DOHH2 (cell line): ENCODE measurements at regions not wholly inside any gene's neighbourhood (a gene's known extent, or its start where the extent isn't known, plus 50 kb on each side); places are given as distances from the start of the nearest gene placed in this dataset.

ENCODE experiments used
- H3F3A ChIP-seq: fragments of 200-600 bp; sonication (generic), shearing (Covaris generic); 2 replicates; pipeline ENCODE4 v1.6.0; 2016; ENCODE audit warnings: antibody characterized with exemption, mild to moderate bottlenecking; ENCODE audit not compliant: control insufficient read depth, insufficient read depth
- H3K27ac ChIP-seq: fragments of 200-600 bp; sonication (generic); 2 replicates; pipeline ENCODE4 v1.5.1; 2014; ENCODE audit warnings: low read depth, mild to moderate bottlenecking, low read length, moderate library complexity
- H3K27me3 ChIP-seq: fragments of 200-600 bp; sonication (generic); 2 replicates; pipeline ENCODE4 v1.6.1; 2014; ENCODE audit warnings: mild to moderate bottlenecking, low read length, mixed read lengths; ENCODE audit not compliant: control insufficient read depth
- H3K36me3 ChIP-seq: fragments of 200-600 bp; sonication (generic); 2 replicates; pipeline ENCODE4 v1.6.1; 2014; ENCODE audit warnings: mild to moderate bottlenecking, low read length, moderate library complexity, mixed read lengths; ENCODE audit not compliant: control insufficient read depth
- H3K4me1 ChIP-seq: fragments of 200-600 bp; sonication (generic); 2 replicates; pipeline ENCODE4 v1.6.1; 2014; ENCODE audit warnings: mild to moderate bottlenecking, low read length, mixed read lengths; ENCODE audit not compliant: control insufficient read depth
- H3K4me2 ChIP-seq: fragments of 200-600 bp; sonication (generic); 2 replicates; pipeline ENCODE4 v1.6.0; 2014; ENCODE audit warnings: mild to moderate bottlenecking, low read length, moderate library complexity
- H3K4me3 ChIP-seq: fragments of 200-600 bp; sonication (generic); 2 replicates; pipeline ENCODE4 v1.5.1; 2014; ENCODE audit warnings: mild to moderate bottlenecking, low read length, mixed read lengths
- H3K79me2 ChIP-seq: fragments of 200-600 bp; sonication (generic); 2 replicates; pipeline ENCODE4 v1.6.1; 2014; ENCODE audit warnings: mild to moderate bottlenecking, low read length, mixed read lengths; ENCODE audit not compliant: control insufficient read depth
- H3K9me2 ChIP-seq: fragments of 200-600 bp; sonication (generic); replicated peaks from 2 replicates; pipeline ENCODE4 v1.6.1; 2014; ENCODE audit warnings: mild to moderate bottlenecking, low read length, mixed read lengths; ENCODE audit not compliant: control insufficient read depth
- H3K9me3 ChIP-seq: fragments of 200-600 bp; sonication (generic); 2 replicates; pipeline ENCODE4 v1.6.1; 2014; ENCODE audit warnings: antibody characterized with exemption, low read length, mixed read lengths; ENCODE audit not compliant: control insufficient read depth, insufficient read depth
- H4K20me1 ChIP-seq: fragments of 200-600 bp; sonication (generic); 2 replicates; pipeline ENCODE4 v1.6.0; 2014; ENCODE audit warnings: low read depth, mild to moderate bottlenecking, antibody characterized with exemption, low read length, moderate library complexity; ENCODE audit not compliant: control insufficient read depth, insufficient read depth
- EZH2phosphoT487 ChIP-seq: fragments of 200-600 bp; sonication (generic); IDR thresholded peaks from 2 replicates; pipeline ENCODE4 v1.6.1; 2017; ENCODE audit warnings: borderline replicate concordance, mild to moderate bottlenecking, antibody characterized with exemption, low read length, moderate library complexity, mixed read lengths
- TF ChIP-seq, protein P1 (sequence below): fragments of 200-600 bp; sonication (generic); IDR thresholded peaks from one replicate; pipeline ENCODE4 v1.5.1; 2014; ENCODE audit warnings: antibody characterized with exemption, mild to moderate bottlenecking, low read depth, low read length; ENCODE audit not compliant: poor library complexity, severe bottlenecking

DNA sequence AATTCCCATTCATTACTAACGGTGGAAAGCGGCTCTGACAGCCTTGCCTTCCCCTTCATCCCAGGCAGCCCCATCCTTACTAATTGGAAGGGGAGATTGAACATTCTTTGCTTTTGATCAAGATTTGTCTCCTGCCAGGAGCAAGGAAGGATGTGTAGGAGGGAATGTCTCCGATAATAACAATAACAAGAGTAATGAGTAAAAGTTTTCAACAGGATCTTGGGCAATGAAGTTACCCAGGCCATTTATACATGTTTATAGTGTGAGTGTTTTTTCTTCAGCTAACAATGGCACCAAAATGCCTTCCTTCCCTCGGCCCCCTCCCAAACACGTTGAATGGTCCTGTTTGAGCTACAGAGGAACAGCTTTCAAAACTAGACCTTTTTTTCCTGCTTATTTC is 83.8 kb downstream of the GATA6 start:
- H3K27me3 ChIP-seq: no peaks in the 10 kb centered on the region
- H3K9me3 ChIP-seq: no peaks in the 10 kb centered on the region
- no peaks in the 10 kb centered on the region for H3F3A ChIP-seq
- no peak overlapping the region for H3K27ac ChIP-seq
- no peaks in the 10 kb centered on the region for H3K4me1 ChIP-seq
- no peaks in the 10 kb centered on the region for H3K79me2 ChIP-seq
- H4K20me1 ChIP-seq: no peaks in the 10 kb centered on the region
- no peak overlapping the region for H3K4me3 ChIP-seq
- no peaks in the 10 kb centered on the region for H3K9me2 ChIP-seq
- no peak for TF ChIP-seq EZH2phosphoT487
- TF ChIP-seq, protein P1, sequence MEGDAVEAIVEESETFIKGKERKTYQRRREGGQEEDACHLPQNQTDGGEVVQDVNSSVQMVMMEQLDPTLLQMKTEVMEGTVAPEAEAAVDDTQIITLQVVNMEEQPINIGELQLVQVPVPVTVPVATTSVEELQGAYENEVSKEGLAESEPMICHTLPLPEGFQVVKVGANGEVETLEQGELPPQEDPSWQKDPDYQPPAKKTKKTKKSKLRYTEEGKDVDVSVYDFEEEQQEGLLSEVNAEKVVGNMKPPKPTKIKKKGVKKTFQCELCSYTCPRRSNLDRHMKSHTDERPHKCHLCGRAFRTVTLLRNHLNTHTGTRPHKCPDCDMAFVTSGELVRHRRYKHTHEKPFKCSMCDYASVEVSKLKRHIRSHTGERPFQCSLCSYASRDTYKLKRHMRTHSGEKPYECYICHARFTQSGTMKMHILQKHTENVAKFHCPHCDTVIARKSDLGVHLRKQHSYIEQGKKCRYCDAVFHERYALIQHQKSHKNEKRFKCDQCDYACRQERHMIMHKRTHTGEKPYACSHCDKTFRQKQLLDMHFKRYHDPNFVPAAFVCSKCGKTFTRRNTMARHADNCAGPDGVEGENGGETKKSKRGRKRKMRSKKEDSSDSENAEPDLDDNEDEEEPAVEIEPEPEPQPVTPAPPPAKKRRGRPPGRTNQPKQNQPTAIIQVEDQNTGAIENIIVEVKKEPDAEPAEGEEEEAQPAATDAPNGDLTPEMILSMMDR: no peak
- H3K36me3 ChIP-seq: no peaks in the 10 kb centered on the region
- no peak overlapping the region for H3K4me2 ChIP-seq
